Uterus (tissue), 3 donors: ENCODE measurements at regions not wholly inside any gene's neighbourhood (a gene's known extent, or its start where the extent isn't known, plus 50 kb on each side); places are given as distances from the start of the nearest gene placed in this dataset.

Experiments
- DNase-seq, 2 donors: peaks; one replicate each; pipeline ENCODE4 v3.0.0-alpha.2; 2019 to 2020
- H3K27ac ChIP-seq, 2 donors: fragments of 200-600 bp; sonication (generic); 1 replicate in 1 of 2; 2 replicates in 1 of 2; pipeline ENCODE4 v1.5.1; 2016 to 2018
- H3K27me3 ChIP-seq, 2 donors: fragments of 200-600 bp; sonication (generic); one replicate each; pipeline ENCODE4 v1.5.1; 2018 to 2019; ENCODE audit warnings: control low read depth in 1 of 2
- H3K36me3 ChIP-seq, 2 donors: fragments of 200-600 bp; sonication (generic); one replicate each; pipeline ENCODE4 v1.5.1; 2019; ENCODE audit warnings: control low read depth in 1 of 2
- H3K4me1 ChIP-seq, 2 donors: fragments of 200-600 bp; sonication (generic); one replicate each; pipeline ENCODE4 v1.5.1; 2018 to 2019; ENCODE audit warnings: control low read depth in 1 of 2
- H3K4me3 ChIP-seq, 2 donors: fragments of 200-600 bp; sonication (generic); 1 replicate in 1 of 2; 2 replicates in 1 of 2; pipeline ENCODE4 v1.5.1; 2018 to 2019; ENCODE audit warnings: mild to moderate bottlenecking in 1 of 2
- H3K9me3 ChIP-seq, 2 donors: fragments of 200-600 bp; sonication (generic); one replicate each; pipeline ENCODE4 v1.5.1; 2019; ENCODE audit warnings: control low read depth in 1 of 2
- CTCF ChIP-seq, 4 experiments: fragments of 200-600 bp in 2 of 4; fragments of 450-650 bp in 2 of 4; sonication (generic) in 2 of 4; IDR thresholded peaks; one replicate each; pipeline ENCODE4 v1.5.1; 2016 to 2019; ENCODE audit warnings: antibody characterized with exemption in 4 of 4, mild to moderate bottlenecking in 2 of 4, moderate library complexity in 1 of 4
- POLR2A ChIP-seq, 2 donors: fragments of 450-650 bp; IDR thresholded peaks; one replicate each; pipeline ENCODE4 v1.6.1; 2016; ENCODE audit warnings: antibody characterized with exemption in 2 of 2, mild to moderate bottlenecking in 1 of 2, moderate library complexity in 1 of 2
- intact Hi-C: fragments of 100-400 bp; cut with DNase I; formaldehyde crosslinking; loops from one replicate; pipeline ENCODE4 v1.15.1; 2023; ENCODE audit warnings: low total_unique reads
- donor health status: DM: yes; HTN: yes; CAD: no.

GRCh38 chr9:6121707-6122106 lies 93.9 kb upstream of the IL33 start:
- no peak for TF ChIP-seq POLR2A (IDR thresholded peaks at IDR 0.05)
- TF ChIP-seq CTCF (IDR thresholded peaks at IDR 0.05), result no peak
- Histone ChIP-seq H3K36me3 (no peaks in the 10 kb centered on the region), H3K4me1 (no peaks in the 10 kb centered on the region), H3K27ac (no peak overlapping the region), H3K9me3 (no peaks in the 10 kb centered on the region), H3K27me3 (no peaks in the 10 kb centered on the region), H3K4me3 (no peak overlapping the region)
- DNase-seq, result no peak
- intact Hi-C loops, result no loop called here

- no peak for DNase-seq
- Histone ChIP-seq H3K36me3 (no peaks in the 10 kb centered on the region), H3K9me3 (no peaks in the 10 kb centered on the region), H3K4me3 (no peak overlapping the region), H3K4me1 (no peaks in the 10 kb centered on the region), H3K27me3 (no peaks in the 10 kb centered on the region), H3K27ac (no peak overlapping the region)
- intact Hi-C loops, result no loop called here
- TF ChIP-seq CTCF (IDR thresholded peaks at IDR 0.05), result no peak
- no peak for TF ChIP-seq POLR2A (IDR thresholded peaks at IDR 0.05)
These were observed 99.0 kb upstream of the RANBP6 start for GRCh38 chr9:6114424-6114823.

GRCh38 chr9:6113819-6114218 lies 98.4 kb upstream of the RANBP6 start:
- no peaks in the 10 kb centered on the region for H3K9me3 ChIP-seq
- no peak overlapping the region for H3K27ac ChIP-seq
- no peak for TF ChIP-seq CTCF (IDR thresholded peaks at IDR 0.05)
- no peak for TF ChIP-seq POLR2A (IDR thresholded peaks at IDR 0.05)
- no peak for DNase-seq
- H3K36me3 ChIP-seq, result no peaks in the 10 kb centered on the region
- no peak overlapping the region for H3K4me3 ChIP-seq
- no peaks in the 10 kb centered on the region for H3K4me1 ChIP-seq
- intact Hi-C loops, result no loop called here
- no peaks in the 10 kb centered on the region for H3K27me3 ChIP-seq

- Histone ChIP-seq H3K27ac (no peak overlapping the region), H3K36me3 (no peaks in the 10 kb centered on the region), H3K4me1 (no peaks in the 10 kb centered on the region), H3K9me3 (no peaks in the 10 kb centered on the region), H3K27me3 (no peaks in the 10 kb centered on the region), H3K4me3 (no peak overlapping the region)
- no peak for DNase-seq
- no peak for TF ChIP-seq POLR2A (IDR thresholded peaks at IDR 0.05)
- TF ChIP-seq CTCF (IDR thresholded peaks at IDR 0.05), result no peak
- intact Hi-C loops, result no loop called here
These were observed 97.9 kb upstream of the RANBP6 start for GRCh38 chr9:6113312-6113711.

- TF ChIP-seq CTCF (IDR thresholded peaks at IDR 0.05) (no peak), POLR2A (IDR thresholded peaks at IDR 0.05) (no peak)
- no peak overlapping the region for H3K27ac ChIP-seq
- no peak overlapping the region for H3K4me3 ChIP-seq
- no peaks in the 10 kb centered on the region for H3K27me3 ChIP-seq
- H3K36me3 ChIP-seq, result no peaks in the 10 kb centered on the region
- intact Hi-C loops, result no loop called here
- H3K4me1 ChIP-seq, result no peaks in the 10 kb centered on the region
- DNase-seq, result no peak
- H3K9me3 ChIP-seq, result no peaks in the 10 kb centered on the region
These were observed 94.6 kb upstream of the RANBP6 start for GRCh38 chr9:6109986-6110385.
